ENCODE measurements at regions not wholly inside any gene's neighbourhood (a gene's known extent, or its start where the extent isn't known, plus 50 kb on each side); places are given as distances from the start of the nearest gene placed in this dataset.
"Not testable (repeated sequence)": the region's sequence is repeated elsewhere in the genome, so short reads cannot be mapped to it uniquely, and the experiment has no call there.

- not testable (repeated sequence) for TF ChIP-seq CTCF, POLR2A (IDR thresholded peaks at IDR 0.05)
Measured at GRCh38 chr7:29723127-29723526, 83.2 kb upstream of the WIPF3 start.

Data from testis (tissue), 2 donors.